ENCODE measurements at regions not wholly inside any gene's neighbourhood (a gene's known extent, or its start where the extent isn't known, plus 50 kb on each side); places are given as distances from the start of the nearest gene placed in this dataset.
A peak's percentile ranks its signal among the peaks of the same experiment; 100 is the strongest.

- peak; percentile 55 for DNase-seq
- Histone ChIP-seq H3K27me3 (ENCODE audit: control insufficient read depth, insufficient read depth, low read length) (no peaks in the 10 kb centered on the region), H3K4me3 (ENCODE audit: insufficient read depth, low read depth, low read length) (no peak overlapping the region), H3K36me3 (replicated peaks; ENCODE audit: control insufficient read depth, insufficient read depth, low read length) (no peaks in the 10 kb centered on the region)
These were observed 418.8 kb downstream of the SIPA1L2 start for GRCh38 chr1:232211149-232211548.

GRCh38 chr1:232209357-232209756, 420.6 kb downstream of the SIPA1L2 start:
- DNase-seq, result no peak
- Histone ChIP-seq H3K36me3 (replicated peaks; ENCODE audit: control insufficient read depth, insufficient read depth, low read length) (no peaks in the 10 kb centered on the region), H3K27me3 (ENCODE audit: control insufficient read depth, insufficient read depth, low read length) (no peaks in the 10 kb centered on the region), H3K4me3 (ENCODE audit: insufficient read depth, low read depth, low read length) (no peak overlapping the region)

- Histone ChIP-seq H3K27me3 (ENCODE audit: control insufficient read depth, insufficient read depth, low read length) (no peaks in the 10 kb centered on the region), H3K4me3 (ENCODE audit: insufficient read depth, low read depth, low read length) (no peak overlapping the region), H3K36me3 (replicated peaks; ENCODE audit: control insufficient read depth, insufficient read depth, low read length) (no peaks in the 10 kb centered on the region)
- no peak for DNase-seq
These were observed 422.7 kb downstream of the SIPA1L2 start for GRCh38 chr1:232207073-232207866.

GRCh38 chr1:232204269-232204668, 425.7 kb downstream of the SIPA1L2 start:
- Histone ChIP-seq H3K36me3 (replicated peaks; ENCODE audit: control insufficient read depth, insufficient read depth, low read length) (no peaks in the 10 kb centered on the region), H3K27me3 (ENCODE audit: control insufficient read depth, insufficient read depth, low read length) (no peaks in the 10 kb centered on the region), H3K4me3 (ENCODE audit: insufficient read depth, low read depth, low read length) (no peak overlapping the region)
- no peak for DNase-seq

GRCh38 chr1:232201024-232201423, 428.9 kb downstream of the SIPA1L2 start:
- Histone ChIP-seq H3K27me3 (ENCODE audit: control insufficient read depth, insufficient read depth, low read length) (no peaks in the 10 kb centered on the region), H3K36me3 (replicated peaks; ENCODE audit: control insufficient read depth, insufficient read depth, low read length) (no peaks in the 10 kb centered on the region), H3K4me3 (ENCODE audit: insufficient read depth, low read depth, low read length) (no peak overlapping the region)
- DNase-seq, result no peak

- Histone ChIP-seq H3K27me3 (ENCODE audit: control insufficient read depth, insufficient read depth, low read length) (no peaks in the 10 kb centered on the region), H3K36me3 (replicated peaks; ENCODE audit: control insufficient read depth, insufficient read depth, low read length) (no peaks in the 10 kb centered on the region), H3K4me3 (ENCODE audit: insufficient read depth, low read depth, low read length) (no peak overlapping the region)
- no peak for DNase-seq
These were observed 433.9 kb downstream of the SIPA1L2 start for GRCh38 chr1:232196042-232196441.

GRCh38 chr1:232194424-232194823, 435.5 kb downstream of the SIPA1L2 start:
- no peak for DNase-seq
- Histone ChIP-seq H3K36me3 (replicated peaks; ENCODE audit: control insufficient read depth, insufficient read depth, low read length) (no peaks in the 10 kb centered on the region), H3K27me3 (ENCODE audit: control insufficient read depth, insufficient read depth, low read length) (no peaks in the 10 kb centered on the region), H3K4me3 (ENCODE audit: insufficient read depth, low read depth, low read length) (no peak overlapping the region)

- Histone ChIP-seq H3K27me3 (ENCODE audit: control insufficient read depth, insufficient read depth, low read length) (no peaks in the 10 kb centered on the region), H3K36me3 (replicated peaks; ENCODE audit: control insufficient read depth, insufficient read depth, low read length) (no peaks in the 10 kb centered on the region), H3K4me3 (ENCODE audit: insufficient read depth, low read depth, low read length) (no peak overlapping the region)
- DNase-seq, result no peak
These were observed 436.5 kb downstream of the SIPA1L2 start for GRCh38 chr1:232193451-232193783.

GRCh38 chr1:232192781-232193450, 437.0 kb downstream of the SIPA1L2 start:
- no peak for DNase-seq
- no peak overlapping the region for H3K4me3 ChIP-seq (ENCODE audit: insufficient read depth, low read depth, low read length)
- H3K36me3 ChIP-seq (replicated peaks; ENCODE audit: control insufficient read depth, insufficient read depth, low read length), result no peaks in the 10 kb centered on the region
- H3K27me3 ChIP-seq (ENCODE audit: control insufficient read depth, insufficient read depth, low read length), result no peaks in the 10 kb centered on the region

- no peak for DNase-seq
- no peaks in the 10 kb centered on the region; the same call in 1 of the 2 replicates for H3K36me3 ChIP-seq (replicated peaks; ENCODE audit: control insufficient read depth, insufficient read depth, low read length)
- no peak overlapping the region for H3K4me3 ChIP-seq (ENCODE audit: insufficient read depth, low read depth, low read length)
- no peaks in the 10 kb centered on the region for H3K27me3 ChIP-seq (ENCODE audit: control insufficient read depth, insufficient read depth, low read length)
These were observed 438.4 kb downstream of the SIPA1L2 start for GRCh38 chr1:232191560-232191959.

- Histone ChIP-seq H3K36me3 (replicated peaks; ENCODE audit: control insufficient read depth, insufficient read depth, low read length) (peaks cover 11% of the 10 kb centered on the region), H3K27me3 (ENCODE audit: control insufficient read depth, insufficient read depth, low read length) (no peaks in the 10 kb centered on the region), H3K4me3 (ENCODE audit: insufficient read depth, low read depth, low read length) (no peak overlapping the region)
- no peak for DNase-seq
These were observed 441.6 kb downstream of the SIPA1L2 start for GRCh38 chr1:232188318-232188717.

GRCh38 chr1:232186931-232187330, 443.0 kb downstream of the SIPA1L2 start:
- Histone ChIP-seq H3K4me3 (ENCODE audit: insufficient read depth, low read depth, low read length) (no peak overlapping the region), H3K36me3 (replicated peaks; ENCODE audit: control insufficient read depth, insufficient read depth, low read length) (peaks cover 11% of the 10 kb centered on the region), H3K27me3 (ENCODE audit: control insufficient read depth, insufficient read depth, low read length) (no peaks in the 10 kb centered on the region)
- peak; percentile 30 for DNase-seq

- H3K27me3 ChIP-seq (ENCODE audit: control insufficient read depth, insufficient read depth, low read length), result no peaks in the 10 kb centered on the region
- no peak overlapping the region for H3K4me3 ChIP-seq (ENCODE audit: insufficient read depth, low read depth, low read length)
- H3K36me3 ChIP-seq (replicated peaks; ENCODE audit: control insufficient read depth, insufficient read depth, low read length), result peaks cover 11% of the 10 kb centered on the region
- DNase-seq, result no peak
These were observed 445.1 kb downstream of the SIPA1L2 start for GRCh38 chr1:232184561-232185530.

GRCh38 chr1:232183802-232184201, 446.1 kb downstream of the SIPA1L2 start:
- Histone ChIP-seq H3K4me3 (ENCODE audit: insufficient read depth, low read depth, low read length) (no peak overlapping the region), H3K36me3 (replicated peaks; ENCODE audit: control insufficient read depth, insufficient read depth, low read length) (peaks cover 11% of the 10 kb centered on the region), H3K27me3 (ENCODE audit: control insufficient read depth, insufficient read depth, low read length) (no peaks in the 10 kb centered on the region)
- DNase-seq, result no peak

Data from H7 (cell line).